Psoas muscle (tissue), 7 donors: ENCODE measurements at regions not wholly inside any gene's neighbourhood (a gene's known extent, or its start where the extent isn't known, plus 50 kb on each side); places are given as distances from the start of the nearest gene placed in this dataset.

Experiments used
- ATAC-seq, 4 donors: fragments of 200-7000 bp; cut with Tn5 transposase; one replicate each; pipeline ENCODE4 v1.9.1; 2020; ENCODE audit warnings: moderate library complexity in 3 of 4, mild to moderate bottlenecking in 2 of 4
- DNase-seq, 2 donors: peaks; one replicate each; pipeline ENCODE4 v3.0.0-alpha.2; 2020
- H3K27ac ChIP-seq: fragments of 200-600 bp; one replicate; pipeline ENCODE4 v1.8.0; 2022
- H3K27me3 ChIP-seq, 3 donors: fragments of 200-600 bp in 1 of 3; one replicate each; pipeline versions ENCODE4 v1.6.1 to v1.8.0; 2013 to 2022; ENCODE audit warnings: low read length in 2 of 3, mild to moderate bottlenecking in 2 of 3, moderate library complexity in 1 of 3; ENCODE audit not compliant: insufficient read depth in 3 of 3
- H3K36me3 ChIP-seq, 2 donors: fragments of 200-600 bp in 1 of 2; one replicate each; pipeline versions ENCODE4 v1.6.1 to v1.8.0; 2013 to 2022; ENCODE audit warnings: low read depth in 1 of 2, mild to moderate bottlenecking in 1 of 2, moderate library complexity in 1 of 2; ENCODE audit not compliant: insufficient read depth in 1 of 2
- H3K4me1 ChIP-seq: fragments of 200-600 bp; one replicate; pipeline ENCODE4 v1.8.0; 2022
- H3K4me3 ChIP-seq: fragments of 200-600 bp; one replicate; pipeline ENCODE4 v1.8.0; 2022; ENCODE audit warnings: mild to moderate bottlenecking
- H3K9me3 ChIP-seq: fragments of 200-600 bp; one replicate; pipeline ENCODE4 v1.8.0; 2022
- CTCF ChIP-seq: fragments of 200-600 bp; IDR thresholded peaks from one replicate; pipeline ENCODE4 v1.8.0; 2022; ENCODE audit warnings: antibody characterized with exemption
- WGBS, 3 donors: extraction: QIAGEN DNeasy Blood & Tissue Kit; methylation state at CpG; one replicate each; pipeline versions ENCODE4 v1.1.6 to v1.1.7; 2013; 5-methylcytosine and 5-hydroxymethylcytosine counted together
- intact Hi-C, 2 donors: fragments of 100-400 bp; cut with DNase I; formaldehyde crosslinking; loops; one replicate each; pipeline versions ENCODE4 v1.11.0 to v1.14.2; 2022
- donor health status: healthy with polysubstance abuse.
- donor health status: DM: no; HTN: no; CAD: no; lungs with moderate emphysema.
- donor health status: Bipolar disorder and iron deficiency.
- donor health status: healthy.
- donor health status: DM: yes; HTN: yes; CAD: no.
- donor health status: DM: no; HTN: no; CAD: no.
- donor health status: DM: yes; HTN: yes; CAD: no.

DNA sequence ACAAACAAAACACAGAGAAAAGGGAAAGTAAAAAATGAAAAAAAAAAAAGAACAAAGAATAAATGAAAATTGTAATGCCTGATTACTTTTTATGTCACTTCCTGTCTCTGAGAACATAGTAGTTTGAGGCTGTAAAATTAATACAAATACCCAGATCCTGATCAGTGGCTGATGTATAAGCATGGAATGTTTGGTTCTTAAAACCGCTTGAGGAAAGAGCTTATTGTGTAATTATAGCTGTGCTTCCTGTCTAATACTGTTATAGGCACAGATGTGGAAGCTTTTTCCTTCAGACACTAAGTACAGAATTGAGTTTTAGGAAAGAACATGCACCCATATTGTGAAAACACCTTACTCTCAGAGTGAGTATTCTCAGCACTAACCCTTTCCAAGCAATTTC, 86.9 kb downstream of the AVPR1A start:
- intact Hi-C loops = no loop called here
- H3K9me3 ChIP-seq = no peaks in the 10 kb centered on the region
- no peaks in the 10 kb centered on the region for H3K4me1 ChIP-seq
- WGBS, 3 donors = 19 to 33% (median 21%) methylated on average over 1 of the region's 1 CpG
- H3K36me3 ChIP-seq = no peaks in the 10 kb centered on the region
- no peak overlapping the region for H3K4me3 ChIP-seq
- TF ChIP-seq CTCF = no peak
- peaks cover 0 to 2% (median 0%) of the 10 kb centered on the region in 3 donors for H3K27me3 ChIP-seq
- no peak for DNase-seq
- H3K27ac ChIP-seq = no peak overlapping the region
- ATAC-seq = no peak

DNA sequence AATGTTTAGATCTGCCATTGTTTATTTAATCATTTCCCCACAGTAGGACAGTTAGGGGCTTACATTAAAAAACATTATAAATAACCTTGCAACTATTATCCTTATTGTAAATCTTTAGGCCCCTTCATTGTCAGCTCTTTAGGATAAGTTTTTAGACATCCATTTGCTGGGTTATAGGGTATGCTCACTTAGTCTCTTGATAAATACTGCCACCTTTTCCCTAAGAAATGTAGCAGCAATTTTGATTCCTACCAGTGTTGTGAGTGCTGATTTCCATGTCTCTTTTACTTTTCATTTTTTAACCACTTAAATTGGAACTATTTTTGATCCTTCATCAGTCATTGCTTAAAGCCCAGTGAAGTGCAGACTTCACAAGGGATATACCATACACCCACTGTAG, 94.4 kb downstream of the AVPR1A start:
- H3K27ac ChIP-seq = no peak overlapping the region
- intact Hi-C loops = no loop called here
- H3K36me3 ChIP-seq = no peaks in the 10 kb centered on the region
- no peaks in the 10 kb centered on the region for H3K27me3 ChIP-seq
- H3K4me1 ChIP-seq = no peaks in the 10 kb centered on the region
- no peak for TF ChIP-seq CTCF
- DNase-seq (no peak), ATAC-seq (no peak)
- H3K4me3 ChIP-seq = no peak overlapping the region
- no peaks in the 10 kb centered on the region for H3K9me3 ChIP-seq

DNA sequence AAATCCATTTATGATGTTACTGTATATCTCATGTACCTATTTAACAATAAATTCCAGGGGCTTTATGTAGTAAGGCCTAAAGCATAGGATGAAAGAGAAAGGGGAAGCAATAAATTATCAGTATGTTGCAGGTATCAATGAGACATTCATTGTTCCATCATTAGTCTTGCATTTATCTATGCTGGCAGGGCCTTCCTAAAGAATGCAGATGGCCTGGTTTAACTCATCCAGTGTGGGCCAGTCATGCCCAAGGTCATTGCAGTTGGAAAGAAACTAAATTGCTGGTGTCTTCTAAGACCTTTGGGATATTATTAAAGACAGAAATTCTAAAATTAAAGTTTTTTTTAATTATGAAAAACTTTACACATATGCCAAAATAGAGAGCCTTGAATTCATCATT, 98.3 kb downstream of the AVPR1A start:
- no peaks in the 10 kb centered on the region for H3K27me3 ChIP-seq
- TF ChIP-seq CTCF = no peak
- no peaks in the 10 kb centered on the region for H3K9me3 ChIP-seq
- no peaks in the 10 kb centered on the region for H3K4me1 ChIP-seq
- H3K4me3 ChIP-seq = no peak overlapping the region
- intact Hi-C loops = no loop called here
- no peak overlapping the region for H3K27ac ChIP-seq
- DNase-seq (no peak), ATAC-seq (no peak)
- H3K36me3 ChIP-seq = no peaks in the 10 kb centered on the region

DNA sequence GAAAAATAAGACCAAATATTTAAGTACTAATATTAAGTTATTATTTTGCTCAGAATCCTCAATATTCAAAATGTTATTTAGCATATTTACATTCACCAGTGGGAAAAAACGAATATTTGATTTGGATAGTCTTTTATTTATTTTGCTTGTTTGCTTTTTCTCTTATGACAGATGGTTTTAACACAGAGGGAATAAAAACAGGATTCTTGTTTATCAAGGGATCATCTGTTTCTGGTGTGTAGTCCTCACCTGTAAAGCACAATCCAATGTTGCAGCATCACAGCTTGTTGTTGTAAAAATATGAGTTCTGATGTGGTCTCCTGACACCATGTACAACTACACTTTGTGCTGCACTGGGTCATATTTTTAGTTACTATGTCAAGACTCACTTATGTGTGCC, 103.9 kb downstream of the AVPR1A start:
- H3K9me3 ChIP-seq = no peaks in the 10 kb centered on the region
- WGBS, 3 donors = 0 to 2% (median 0%) methylated on average over 1 of the region's 1 CpG
- no peaks in the 10 kb centered on the region for H3K27me3 ChIP-seq
- no peak overlapping the region for H3K27ac ChIP-seq
- no peaks in the 10 kb centered on the region for H3K4me1 ChIP-seq
- intact Hi-C loops = no loop called here
- DNase-seq (no peak), ATAC-seq (no peak)
- no peak for TF ChIP-seq CTCF
- H3K36me3 ChIP-seq = no peaks in the 10 kb centered on the region
- H3K4me3 ChIP-seq = no peak overlapping the region

GRCh38 chr12:63045020-63045860, 105.8 kb downstream of the AVPR1A start:
- no peak for TF ChIP-seq CTCF
- 45 to 59% (median 55%) methylated on average over 4 of the region's 4 CpGs for WGBS, 3 donors
- no peak for ATAC-seq

More at GRCh38 chr12:63045020-63045860, 105.8 kb downstream of the AVPR1A start:
- Histone ChIP-seq H3K4me1 (no peaks in the 10 kb centered on the region), H3K4me3 (no peak overlapping the region), H3K27ac (no peak overlapping the region), H3K36me3 (no peaks in the 10 kb centered on the region), H3K27me3 (no peaks in the 10 kb centered on the region), H3K9me3 (no peaks in the 10 kb centered on the region)
- DNase-seq = no peak
- intact Hi-C loops = no loop called here
